NCI-H82 (cell line): ENCODE measurements at regions not wholly inside any gene's neighbourhood (a gene's known extent, or its start where the extent isn't known, plus 50 kb on each side); places are given as distances from the start of the nearest gene placed in this dataset.

Source experiments
- DNase-seq: peaks from one replicate; lab custom pipeline; 2025; lab: John Stamatoyannopoulos, UW

DNA sequence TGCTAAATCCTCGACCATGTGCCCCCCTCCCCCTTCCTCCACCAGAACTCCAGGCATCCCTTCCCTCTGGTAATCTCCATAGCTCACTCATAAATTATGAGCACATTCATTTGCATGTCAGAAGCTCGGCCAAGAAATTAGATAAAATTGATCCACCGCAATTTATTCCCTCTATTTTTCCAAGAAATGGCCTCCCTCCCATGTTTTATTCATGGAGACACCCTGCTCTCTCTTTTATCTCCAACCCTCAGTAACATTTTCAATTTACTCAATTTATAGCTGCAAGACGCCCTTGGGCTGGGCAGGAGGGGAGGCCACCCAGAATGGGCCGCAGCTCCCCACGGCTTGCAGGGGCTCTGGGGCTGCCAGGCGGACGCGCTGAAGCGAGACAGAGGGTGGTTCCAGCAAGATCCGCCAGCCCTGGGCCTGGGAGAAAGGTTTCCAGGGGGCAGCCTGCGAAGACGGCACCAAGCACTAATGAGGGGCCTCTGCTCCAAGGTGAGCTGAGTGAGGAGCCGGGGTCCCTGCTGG is 54.7 kb upstream of the ZNF423 start:
- DNase-seq, result no peak

DNA sequence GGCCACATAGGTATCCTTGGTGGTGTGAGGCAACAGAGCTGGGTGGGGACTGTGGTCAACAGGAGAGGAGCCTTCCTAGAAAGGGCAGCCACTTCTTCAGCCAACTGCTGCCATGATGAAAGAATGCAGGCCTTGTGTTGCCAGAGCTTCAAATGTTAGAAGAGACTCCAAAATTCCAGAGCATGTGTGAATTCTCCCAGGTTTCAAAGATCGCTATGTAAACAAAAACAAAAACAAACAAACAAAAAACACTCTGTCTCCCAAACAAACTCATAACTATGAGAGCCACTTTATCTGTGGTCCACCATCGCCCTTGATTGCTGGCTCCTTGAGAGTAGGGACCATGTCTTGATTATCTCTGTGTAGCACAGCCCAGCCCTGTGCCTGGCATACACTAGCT is 55.5 kb upstream of the ZNF423 start:
- DNase-seq, result no peak

DNA sequence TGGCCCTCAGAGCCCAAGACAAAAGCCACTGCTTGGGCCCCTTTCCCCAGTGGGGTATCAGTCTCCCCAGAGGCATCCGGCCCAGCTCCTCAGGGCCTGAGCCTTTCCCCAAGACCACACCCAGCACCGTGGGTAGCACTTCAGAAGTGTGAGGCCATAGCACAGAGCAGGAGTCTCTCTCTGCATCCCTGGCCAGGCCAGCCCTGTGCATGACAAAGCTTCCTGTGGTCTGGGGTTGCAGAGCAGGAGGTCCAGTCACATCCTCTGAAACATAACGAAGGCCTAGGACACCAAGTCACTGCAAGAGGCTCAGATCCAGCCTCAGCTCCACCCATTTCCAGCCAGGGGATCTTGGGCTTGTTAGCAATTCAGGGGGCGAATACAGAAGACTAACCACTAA is 56.8 kb upstream of the ZNF423 start:
- DNase-seq, result no peak

GRCh38 chr16:49913720-49914119 is 57.8 kb upstream of the ZNF423 start:
- no peak for DNase-seq

- DNase-seq, result no peak
Observed at GRCh38 chr16:49914657-49915056, 58.7 kb upstream of the ZNF423 start.

- DNase-seq, result peak; percentile 14
Observed at GRCh38 chr16:49918257-49918656, 62.3 kb upstream of the ZNF423 start.

GRCh38 chr16:49919327-49919726 is 63.4 kb upstream of the ZNF423 start:
- DNase-seq, result no peak

DNA sequence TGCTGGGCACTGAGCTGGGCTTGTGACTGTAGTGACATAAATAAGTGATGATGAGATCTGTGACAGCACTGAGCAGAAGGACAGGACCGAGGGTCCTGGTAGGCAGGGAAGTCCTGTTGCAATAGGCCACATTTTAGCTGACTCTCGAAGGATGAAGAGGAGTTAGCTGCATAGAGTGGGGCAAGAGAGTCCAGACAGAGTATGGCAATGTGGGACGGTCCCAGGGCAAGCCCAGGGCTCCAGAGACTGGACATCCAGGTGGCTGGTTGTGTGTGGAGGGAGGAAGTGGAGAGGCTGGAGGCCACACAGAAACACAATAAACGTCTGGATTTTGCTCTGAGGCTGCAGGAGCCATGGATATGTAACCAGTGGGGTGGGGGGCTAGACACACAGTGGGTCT is 64.5 kb upstream of the ZNF423 start:
- no peak for DNase-seq

GRCh38 chr16:49921106-49921505 is 65.2 kb upstream of the ZNF423 start:
- DNase-seq, result no peak

GRCh38 chr16:49921791-49922456 is 66.0 kb upstream of the ZNF423 start:
- peak; percentile 84 for DNase-seq

DNA sequence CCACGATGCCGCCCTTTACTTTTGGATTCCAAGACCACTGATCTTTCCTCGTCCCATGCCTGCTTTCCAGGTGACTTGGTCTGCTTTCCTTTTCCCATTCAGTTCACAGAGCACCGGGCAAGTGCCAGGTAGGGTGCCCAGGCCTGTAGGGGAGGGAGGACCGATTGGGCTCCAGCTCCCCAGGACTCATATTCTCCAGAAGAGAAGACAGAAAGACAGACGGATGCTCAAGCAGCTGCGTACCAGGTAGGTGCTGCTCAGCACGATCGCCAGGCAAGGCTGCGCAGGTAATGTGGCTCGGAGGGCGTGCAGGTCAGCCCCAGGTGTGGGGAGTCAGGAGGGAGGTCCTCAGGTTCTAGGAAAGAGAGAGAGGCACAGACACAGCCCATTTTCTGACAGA is 67.5 kb upstream of the ZNF423 start:
- DNase-seq, result no peak

- peak; percentile 36 for DNase-seq
Observed at GRCh38 chr16:49924078-49924477, 68.2 kb upstream of the ZNF423 start.

DNA sequence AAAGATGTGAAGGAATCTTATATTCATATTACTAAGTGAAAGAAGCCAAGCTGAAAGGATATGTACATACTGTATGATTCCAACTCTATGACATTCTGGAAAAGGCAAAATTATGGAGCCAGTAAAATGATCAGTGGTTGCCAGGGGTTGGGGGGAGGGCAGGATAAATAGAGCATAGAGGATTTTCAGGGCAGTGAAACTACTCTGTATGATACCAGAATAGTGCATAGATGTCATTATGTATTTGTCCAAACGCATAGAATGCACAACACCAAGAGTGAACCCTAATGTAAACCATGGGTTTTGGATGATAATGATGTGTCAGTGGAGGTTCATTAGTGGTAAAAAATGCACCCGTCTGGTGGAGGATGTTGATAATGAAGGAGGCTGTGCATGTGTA is 71.0 kb upstream of the ZNF423 start:
- no peak for DNase-seq

GRCh38 chr16:49928176-49929041 is 72.5 kb upstream of the ZNF423 start:
- DNase-seq, result peak; percentile 38

- DNase-seq, result no peak
Observed at GRCh38 chr16:49929626-49930025, 73.7 kb upstream of the ZNF423 start.

DNA sequence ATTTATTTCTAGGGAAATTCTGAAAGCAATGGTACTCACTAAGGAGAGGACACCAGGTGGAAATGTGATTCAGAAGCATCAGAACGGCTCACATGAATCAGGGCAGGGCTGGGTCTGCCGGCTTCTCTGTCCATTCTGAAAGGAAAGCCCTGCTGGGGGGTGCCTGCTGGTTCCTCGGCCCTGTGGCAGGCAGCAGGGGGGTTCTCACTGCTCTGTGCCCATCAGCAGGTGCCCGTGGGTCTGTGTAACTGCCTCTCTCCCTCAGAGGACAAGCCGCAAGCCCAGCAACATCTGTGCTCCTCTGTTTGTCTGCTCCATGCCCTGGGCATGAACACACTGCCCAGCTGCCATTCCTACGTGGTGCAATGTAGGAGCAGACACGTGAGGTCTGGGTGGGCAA is 74.9 kb upstream of the ZNF423 start:
- no peak for DNase-seq

- no peak for DNase-seq
Observed at GRCh38 chr16:49931266-49931665, 75.4 kb upstream of the ZNF423 start.

GRCh38 chr16:49931916-49932315 is 76.0 kb upstream of the ZNF423 start:
- no peak for DNase-seq

DNA sequence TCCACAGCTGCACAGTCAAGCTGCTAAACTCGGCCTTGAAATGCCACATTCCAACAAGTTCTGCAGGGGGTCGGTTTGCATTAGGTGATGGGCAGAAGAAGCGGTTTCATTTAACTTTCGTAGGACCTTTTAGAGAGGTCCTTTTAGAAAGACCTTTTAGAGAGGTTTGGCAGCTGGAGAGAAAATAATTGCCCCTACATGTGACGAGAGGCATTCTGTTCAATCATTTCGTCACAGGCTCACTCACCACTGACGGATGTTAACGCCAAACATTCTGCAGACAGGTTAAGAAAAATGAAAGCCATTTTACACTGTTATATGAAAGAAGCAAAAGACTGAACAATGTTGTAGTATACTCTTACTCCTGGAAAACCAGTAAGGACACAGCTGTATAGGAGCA is 76.5 kb upstream of the ZNF423 start:
- no peak for DNase-seq

DNA sequence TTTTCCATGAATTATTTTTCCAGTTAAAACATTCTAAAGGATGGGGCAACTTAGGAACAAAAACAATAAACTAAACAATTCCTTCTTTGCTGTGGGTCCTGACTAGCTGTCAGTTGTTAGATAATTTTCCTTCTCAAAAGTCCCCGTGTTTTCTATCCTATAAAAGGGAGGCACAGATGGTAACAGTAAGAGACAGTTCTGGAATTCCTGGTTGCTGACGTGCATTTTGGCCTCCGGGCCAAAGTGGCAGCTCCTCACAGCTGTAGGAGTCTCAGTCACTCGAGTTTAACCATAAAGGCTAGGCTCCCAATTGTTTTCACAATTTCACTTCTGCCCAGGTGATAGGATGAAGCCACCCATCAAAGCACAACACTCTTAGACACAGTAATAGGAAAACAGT is 77.0 kb upstream of the ZNF423 start:
- no peak for DNase-seq

DNA sequence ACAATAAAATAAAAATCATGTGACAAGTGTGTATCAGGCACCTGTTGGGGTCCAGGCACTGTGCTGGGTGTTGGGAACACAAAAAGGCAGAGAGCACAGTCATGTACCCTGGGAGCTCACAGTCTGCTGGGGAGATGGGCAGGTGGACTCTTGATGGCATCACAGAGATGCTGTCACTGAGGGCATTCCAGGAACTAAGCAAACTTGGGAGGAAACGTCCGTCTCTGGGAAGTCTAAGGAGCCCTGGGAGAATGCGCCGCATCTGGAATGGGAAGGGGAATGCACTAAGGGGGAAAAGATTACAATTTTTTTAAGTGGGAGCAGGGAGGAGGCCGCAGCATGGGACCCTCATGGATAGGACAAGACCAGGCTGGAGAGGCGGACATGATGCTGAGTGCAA is 80.9 kb upstream of the ZNF423 start:
- no peak for DNase-seq

DNA sequence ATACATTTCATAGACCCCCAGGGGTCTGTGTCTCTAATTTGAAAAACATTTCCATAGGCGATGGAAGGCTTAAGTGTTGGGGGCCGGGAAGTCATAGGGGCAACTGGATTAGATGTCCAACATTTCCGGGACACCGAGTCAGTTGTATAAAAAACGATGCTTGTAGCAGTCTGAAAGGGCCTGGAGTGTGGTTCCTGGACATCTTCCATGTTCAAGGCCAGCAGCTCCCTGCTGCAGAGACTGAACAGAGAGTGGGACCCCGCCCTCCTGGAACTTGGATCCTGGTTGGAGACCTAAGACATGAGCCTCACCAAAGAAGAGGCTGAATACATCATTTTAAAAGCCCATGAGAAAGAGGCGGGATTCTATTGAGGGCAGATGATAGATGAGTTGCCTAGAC is 82.0 kb upstream of the ZNF423 start:
- no peak for DNase-seq

GRCh38 chr16:49939495-49939894 is 83.6 kb upstream of the ZNF423 start:
- no peak for DNase-seq
